Raji (cell line): ENCODE measurements at regions not wholly inside any gene's neighbourhood (a gene's known extent, or its start where the extent isn't known, plus 50 kb on each side); places are given as distances from the start of the nearest gene placed in this dataset.

Experiments
- POLR2A ChIP-seq: IDR thresholded peaks from 2 replicates; pipeline ENCODE4 v1.6.1; 2011; ENCODE audit warnings: low read depth, low read length, control low read depth; ENCODE audit not compliant: insufficient read depth

DNA sequence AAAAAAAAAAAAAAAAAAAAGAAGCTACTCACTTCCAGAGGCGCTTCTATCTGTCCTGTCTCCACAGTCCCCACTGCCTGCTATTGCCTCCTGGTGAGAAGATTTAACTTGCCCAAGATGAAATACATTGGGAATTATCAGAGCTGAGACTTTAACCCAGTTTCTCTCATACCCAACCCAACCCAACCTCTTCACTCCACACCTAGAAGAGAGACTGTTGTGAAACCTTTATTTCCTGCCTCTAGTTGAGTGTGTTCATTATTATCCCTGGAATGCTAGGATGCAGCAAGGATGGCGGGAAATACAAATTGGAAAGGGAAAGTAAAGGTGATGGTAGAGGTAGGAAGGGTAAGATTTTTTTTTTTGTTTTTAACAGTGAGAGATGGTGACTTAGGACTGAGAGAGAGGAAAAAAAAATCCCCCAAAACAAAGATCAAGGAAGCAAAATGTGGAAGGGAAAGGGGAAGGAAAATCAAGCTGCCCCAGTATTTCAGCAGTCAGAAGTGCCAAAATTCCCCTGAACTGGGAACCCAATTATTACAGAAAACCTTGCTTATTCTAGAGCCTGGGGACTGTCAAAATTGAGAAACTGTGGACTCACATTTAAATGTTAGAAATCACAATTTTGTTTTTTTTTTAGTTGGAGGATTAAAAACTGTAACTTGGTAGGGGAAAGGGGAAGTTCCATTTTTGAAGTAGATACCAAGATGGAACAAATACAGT lies 253.0 kb downstream of the PTTG2 start:
- no peak for TF ChIP-seq POLR2A

DNA sequence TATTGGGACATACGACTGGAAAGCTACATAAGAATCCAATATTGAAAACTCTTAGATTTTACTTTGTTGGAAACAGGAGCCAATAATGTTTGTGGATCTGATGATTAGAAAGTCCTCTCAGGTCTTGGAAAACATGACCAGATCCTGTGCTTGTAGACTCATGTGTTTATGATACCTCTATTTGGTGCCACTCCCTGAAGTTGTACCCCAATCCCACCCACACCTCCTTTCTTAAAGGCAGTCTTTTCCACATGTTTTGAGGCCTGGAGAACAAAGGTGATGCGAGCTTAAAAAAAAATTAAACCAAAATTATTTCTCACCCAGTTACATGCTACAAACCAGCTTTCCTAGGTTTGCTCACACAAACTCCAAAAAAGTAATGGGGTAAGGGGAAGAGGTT lies 262.7 kb downstream of the PTTG2 start:
- no peak for TF ChIP-seq POLR2A

DNA sequence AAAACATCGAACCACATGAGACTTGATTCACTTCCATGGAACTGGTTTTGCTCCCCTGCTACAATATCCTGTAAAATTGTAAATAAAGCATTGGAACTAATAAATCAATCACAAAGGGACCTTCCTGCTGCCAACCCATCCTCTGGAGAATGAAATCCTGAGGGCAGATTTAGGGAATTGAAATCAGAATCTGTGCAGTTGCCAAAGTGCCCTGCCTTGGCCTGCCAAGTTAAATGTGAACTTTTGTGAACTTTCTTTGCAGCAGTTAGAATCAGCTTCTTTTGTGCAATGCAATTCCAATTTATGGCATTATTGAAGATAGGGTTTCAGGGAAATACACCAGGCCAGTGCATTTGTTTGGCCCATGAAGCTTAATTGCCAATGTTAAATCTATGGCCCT lies 263.1 kb downstream of the PTTG2 start:
- TF ChIP-seq POLR2A = no peak

DNA sequence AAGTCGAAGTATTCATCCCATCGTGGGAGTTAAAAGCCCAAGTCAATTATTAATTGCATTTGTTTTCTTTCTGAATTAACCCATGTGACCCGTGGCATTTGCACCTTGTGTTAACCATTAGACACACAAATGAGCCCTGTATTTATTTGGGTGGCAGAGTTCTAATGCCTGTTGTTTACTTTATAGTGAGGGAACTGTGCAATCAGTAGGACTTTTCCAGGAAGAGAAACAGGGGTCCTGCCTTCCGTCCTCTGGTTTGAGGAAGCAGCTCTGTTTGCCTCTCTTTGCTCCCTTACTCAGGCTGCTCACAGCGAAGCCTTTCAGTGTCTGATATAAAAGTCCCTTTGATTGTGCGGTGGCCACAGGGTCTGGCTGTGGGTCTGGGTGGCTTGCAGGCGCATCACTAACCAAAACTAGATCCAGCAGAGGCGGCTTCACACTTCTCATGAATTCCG lies 263.6 kb downstream of the PTTG2 start:
- TF ChIP-seq POLR2A = no peak

DNA sequence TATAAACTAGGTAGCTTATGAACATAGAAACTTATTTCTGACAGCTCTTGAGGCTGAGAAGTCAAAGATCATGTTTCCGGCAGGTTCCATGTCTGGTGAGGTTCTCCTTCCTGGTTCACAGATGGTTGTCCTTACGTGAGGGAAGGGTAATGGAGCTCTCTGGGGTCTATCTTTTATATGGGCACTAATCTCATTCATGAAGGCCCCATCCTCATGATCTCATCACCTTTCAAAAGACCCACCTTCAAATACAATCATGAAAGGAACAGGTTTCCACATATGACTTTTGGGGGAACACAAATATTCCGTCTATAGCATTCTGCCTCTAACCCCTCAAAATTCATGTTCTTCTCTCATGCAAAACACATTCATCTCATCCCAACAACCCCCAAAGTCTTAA lies 264.7 kb downstream of the PTTG2 start:
- no peak for TF ChIP-seq POLR2A

DNA sequence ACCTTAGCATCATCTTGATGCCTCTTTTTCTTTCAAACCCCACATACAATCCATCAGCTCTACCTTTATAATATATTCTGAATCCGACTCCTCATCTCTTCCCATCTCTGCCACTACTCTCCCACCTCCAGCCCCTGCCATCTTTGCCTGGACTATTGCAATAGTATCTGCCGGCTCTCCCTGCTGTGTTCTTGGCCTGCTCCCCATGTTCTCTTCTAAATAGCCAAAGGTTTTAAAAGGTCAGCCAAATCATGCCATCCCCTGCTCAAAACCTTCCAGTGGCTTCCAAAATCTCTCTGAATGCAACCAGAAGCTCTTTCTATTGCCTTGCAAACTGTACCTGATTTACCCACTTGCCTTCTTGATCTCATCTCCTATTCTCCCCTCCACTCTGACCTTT lies 266.0 kb downstream of the PTTG2 start:
- TF ChIP-seq POLR2A = no peak

DNA sequence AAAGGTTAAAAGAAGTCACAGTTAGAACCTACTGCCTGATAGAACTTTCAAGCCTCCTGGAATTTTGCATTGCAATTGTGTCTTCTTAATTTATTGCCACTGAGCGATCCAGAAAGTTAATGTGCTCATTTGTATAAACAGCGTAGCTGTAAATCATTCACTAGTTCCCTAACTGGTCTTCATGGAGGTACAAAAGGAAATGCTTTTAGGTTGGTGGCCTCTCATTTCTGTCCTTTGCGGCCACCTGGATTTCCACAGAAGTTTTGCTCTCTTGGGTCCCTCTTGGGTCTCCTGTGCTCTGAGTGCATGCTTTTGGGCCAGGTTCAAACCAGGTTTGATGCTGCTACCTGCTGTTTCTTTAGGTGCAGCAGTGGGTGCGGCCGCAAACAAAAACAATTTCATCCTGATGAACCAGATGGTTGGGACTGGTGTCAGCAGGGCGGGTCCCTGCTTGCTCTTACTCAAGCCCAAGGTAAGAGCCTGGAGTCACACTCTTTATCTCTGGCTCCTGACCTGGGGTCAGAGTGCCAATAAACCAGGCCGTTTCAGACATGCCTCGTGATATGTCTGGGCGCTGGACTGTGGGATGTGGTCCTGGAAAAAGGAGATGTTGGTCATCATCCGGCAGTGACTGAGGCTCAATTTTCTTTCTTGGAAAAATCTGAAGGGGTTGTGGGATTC lies 270.1 kb downstream of the PTTG2 start:
- no peak for TF ChIP-seq POLR2A

DNA sequence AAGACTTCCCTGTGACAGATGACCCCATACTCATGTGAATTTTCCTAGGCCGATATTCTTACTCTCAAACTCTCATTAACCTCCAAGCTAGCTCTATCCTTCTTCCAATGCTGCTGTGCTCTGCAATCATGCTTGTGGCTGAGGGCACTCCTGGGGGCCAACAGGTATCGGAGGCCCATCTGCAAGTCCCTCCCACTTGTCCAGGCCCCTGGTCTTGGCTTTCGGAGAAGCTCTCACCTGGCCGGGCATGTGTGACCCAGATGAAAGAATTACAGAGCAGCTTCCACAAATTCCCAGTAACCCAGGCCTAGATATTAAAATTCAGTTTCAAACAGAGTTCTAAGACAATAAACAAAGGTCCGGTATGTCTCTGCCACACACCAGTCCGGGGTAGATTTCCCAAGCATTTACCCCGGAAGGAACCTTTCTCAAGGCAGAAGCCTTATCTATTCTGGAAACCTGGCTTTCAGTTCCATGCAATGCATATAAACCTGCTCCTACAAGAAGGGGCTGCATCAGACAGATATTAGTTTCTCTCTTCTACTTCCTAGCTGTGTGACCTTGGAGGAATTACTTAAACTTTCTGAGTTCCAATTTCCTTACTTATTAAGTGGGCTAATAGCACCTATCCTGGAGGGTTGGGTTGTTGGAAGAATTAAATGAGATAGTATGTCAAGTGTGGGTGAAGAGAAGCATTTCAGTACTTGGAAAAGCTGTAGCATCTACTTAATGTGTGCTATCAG lies 270.8 kb downstream of the PTTG2 start:
- no peak for TF ChIP-seq POLR2A

DNA sequence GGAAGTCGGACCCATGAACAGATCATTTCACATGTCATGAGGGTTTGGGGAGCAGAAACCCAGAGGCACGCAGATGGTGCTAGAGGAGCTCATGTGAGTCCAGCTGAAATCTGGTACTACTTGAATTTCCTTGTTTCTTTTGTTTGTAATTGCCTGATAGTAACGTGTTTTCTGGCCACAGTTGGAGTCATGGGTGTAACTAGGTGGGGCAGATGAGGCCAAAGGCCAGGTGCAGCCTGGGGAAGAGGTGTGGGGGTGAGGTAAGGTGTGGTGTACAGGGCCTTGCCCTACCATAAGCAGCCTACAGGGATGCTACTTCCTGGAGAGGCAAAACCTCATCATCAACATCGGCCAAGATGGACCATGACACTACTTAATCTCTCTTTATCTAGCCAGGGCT lies 271.4 kb downstream of the PTTG2 start:
- TF ChIP-seq POLR2A = no peak

DNA sequence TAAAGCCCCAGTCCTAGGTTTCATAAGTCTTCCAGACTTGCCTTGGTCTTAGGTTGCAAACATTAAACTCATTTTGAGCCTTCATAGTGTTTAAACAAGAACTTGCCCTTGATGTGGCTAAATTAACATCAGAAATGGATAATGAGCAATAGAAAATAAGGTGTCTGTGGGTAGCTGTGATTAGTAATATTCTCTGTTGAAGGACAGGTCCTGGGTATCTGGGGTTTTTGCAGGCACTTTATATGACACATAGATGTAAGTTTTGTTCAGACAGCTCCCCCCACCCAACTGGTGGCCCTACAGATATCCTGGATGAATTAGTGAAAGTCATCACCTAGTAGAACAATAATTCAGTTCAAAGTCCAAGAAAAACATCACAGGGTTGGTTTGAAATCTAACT lies 272.5 kb downstream of the PTTG2 start:
- no peak for TF ChIP-seq POLR2A

DNA sequence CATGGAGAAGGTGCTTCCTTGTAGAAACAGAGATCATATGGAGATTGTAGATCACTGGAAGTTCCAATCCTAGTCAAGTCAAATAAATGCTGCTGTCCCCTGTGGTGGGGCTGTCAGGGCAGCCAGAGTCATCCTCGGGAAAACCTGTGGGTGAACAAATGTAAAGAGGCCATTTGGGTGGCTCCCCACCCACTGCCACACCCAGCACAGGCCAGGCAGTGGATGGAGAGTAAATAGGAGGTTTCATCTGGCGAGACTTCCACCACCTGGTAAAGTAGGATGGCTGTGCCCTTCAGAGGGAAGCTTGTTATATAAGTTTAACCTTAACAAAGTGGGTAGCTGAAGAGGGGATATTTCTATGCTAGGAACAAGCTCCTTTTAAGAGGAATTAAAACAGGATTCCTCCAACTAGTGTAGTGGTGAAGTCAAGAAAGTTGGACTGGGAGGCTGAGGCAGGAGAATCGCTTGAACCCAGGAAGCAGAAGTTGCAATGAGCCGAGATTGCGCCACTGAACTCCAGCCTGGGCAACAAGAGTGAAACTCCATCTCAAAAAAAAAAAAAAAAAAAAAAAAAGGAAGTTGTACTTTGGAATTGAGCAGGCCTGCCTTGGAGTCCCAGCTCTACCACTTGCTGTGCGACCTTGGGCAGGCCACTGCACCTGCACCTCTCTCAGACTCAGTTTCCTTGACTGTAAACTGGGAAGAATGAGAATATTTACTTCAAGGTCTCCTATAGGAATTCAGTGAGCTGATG lies 273.7 kb downstream of the PTTG2 start:
- TF ChIP-seq POLR2A = no peak

DNA sequence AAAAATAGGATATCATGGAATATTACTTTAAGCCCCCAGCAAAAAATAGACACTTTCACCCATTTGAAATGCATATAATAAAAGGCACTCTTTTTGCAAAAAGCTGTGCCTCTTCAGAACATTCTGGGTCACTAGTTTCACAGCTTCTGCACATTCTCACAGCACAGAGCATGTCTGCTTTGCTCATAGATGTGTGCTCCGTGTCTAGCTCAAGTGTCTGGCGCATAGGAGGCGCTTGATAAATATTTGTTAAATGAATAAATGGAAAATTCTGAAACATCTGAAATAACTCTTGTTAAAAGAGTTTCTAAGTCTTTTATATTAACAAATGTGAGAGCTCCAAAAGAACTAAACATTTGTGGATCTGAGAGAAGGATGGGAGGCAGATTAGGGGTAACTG lies 275.2 kb downstream of the PTTG2 start:
- TF ChIP-seq POLR2A = no peak

DNA sequence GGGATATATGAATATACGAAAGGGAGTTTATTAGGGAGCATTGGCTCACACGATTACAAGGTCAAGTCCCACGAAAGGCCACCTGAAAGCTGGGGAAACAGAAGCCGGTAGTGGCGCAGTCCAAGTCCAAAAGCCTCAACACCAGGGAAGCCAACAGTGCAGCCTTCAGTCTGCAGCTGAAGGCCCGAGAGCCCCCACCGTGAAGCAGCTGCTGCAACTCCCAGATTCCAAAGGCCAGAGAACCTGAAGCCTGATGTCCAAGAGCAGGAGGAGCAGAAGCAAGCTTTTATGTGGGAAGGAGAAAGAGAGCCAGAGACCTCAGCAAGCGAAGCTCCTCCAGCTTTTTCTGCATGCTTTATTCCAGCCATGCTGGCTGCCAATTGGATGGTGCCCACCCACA lies 275.8 kb downstream of the PTTG2 start:
- no peak for TF ChIP-seq POLR2A

DNA sequence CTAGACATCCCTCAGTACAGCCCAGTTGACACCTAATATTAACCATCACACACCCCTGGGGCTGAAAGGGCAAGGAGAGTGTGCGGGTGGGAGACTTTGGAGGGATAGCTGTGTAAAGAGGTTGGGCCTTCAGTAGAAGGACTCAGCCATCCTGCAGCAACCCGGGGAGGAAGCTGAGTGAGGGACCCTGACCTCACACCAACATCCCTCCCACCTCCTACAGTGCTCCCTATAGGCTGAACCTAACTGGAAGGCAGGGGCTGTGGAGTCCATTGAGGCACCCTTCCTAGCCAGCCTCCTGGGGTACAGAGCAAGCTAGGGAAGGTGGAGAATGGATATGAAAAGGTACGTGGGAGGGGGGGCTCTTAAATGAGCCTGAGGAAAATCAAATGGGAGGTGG lies 276.3 kb downstream of the PTTG2 start:
- no peak for TF ChIP-seq POLR2A

DNA sequence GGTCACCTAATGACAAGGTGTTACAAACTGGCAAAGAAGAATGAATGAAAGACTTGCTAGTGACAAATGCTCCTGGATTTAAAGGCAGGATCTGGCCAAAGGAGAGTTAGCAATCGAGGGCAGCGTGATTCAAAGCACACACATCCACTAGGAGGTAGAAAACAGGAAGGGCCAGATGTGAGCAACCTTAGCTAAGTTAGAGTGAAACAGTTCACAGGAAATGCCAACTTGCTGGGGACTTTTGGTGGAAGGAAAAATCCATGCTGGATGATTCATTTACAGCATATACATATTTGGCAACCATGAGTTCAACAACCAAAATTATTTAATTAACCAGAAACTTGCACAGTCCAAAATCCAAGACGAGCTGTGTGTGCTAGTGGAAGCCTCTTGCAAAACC lies 276.9 kb downstream of the PTTG2 start:
- TF ChIP-seq POLR2A = no peak

DNA sequence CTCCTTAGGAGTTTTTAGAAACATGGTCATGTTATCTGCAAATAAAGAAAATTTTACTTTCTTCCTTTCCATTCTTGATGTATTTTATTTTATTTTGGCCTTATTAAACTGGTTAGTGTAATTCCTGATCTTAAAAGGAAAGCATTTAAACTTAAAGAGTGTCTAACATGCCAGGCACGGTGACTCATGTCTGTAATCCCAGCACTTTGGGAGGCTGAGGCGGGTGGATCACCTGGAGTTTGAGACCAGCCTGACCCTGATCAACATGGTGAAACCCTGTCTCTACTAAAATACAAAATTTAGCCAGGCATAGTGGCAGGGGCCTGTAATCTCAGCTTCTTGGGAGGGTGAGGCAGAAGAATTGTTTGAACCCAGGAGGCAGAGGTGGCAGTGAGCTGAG lies 281.3 kb downstream of the PTTG2 start:
- no peak for TF ChIP-seq POLR2A

DNA sequence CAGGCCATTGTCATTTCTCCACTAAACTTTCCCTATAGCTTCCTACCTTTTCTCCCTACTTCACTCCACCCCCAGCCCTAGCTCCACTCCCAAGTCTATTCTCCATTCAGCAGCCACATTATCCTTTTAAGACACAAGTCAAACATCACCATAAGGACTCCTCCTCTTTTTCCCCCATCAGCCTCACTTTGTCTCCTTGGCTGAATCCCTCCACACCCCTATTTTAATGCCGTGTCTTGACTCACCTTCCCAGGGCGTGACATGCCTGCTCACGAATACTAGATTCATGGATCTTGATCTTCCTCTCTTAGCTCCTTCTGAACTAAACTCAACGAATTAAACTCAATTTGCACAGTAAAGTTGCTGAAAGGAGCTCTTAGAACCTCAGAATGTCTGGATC lies 281.9 kb downstream of the PTTG2 start:
- no peak for TF ChIP-seq POLR2A
